ENCODE measurements at regions not wholly inside any gene's neighbourhood (a gene's known extent, or its start where the extent isn't known, plus 50 kb on each side); places are given as distances from the start of the nearest gene placed in this dataset.
"Not testable (repeated sequence)": the region's sequence is repeated elsewhere in the genome, so short reads cannot be mapped to it uniquely, and the experiment has no call there.

- no peak for DNase-seq (ENCODE audit: low spot score)
- in situ Hi-C loops (cut with MboI; ENCODE audit: low sequenced_read_pairs, unreplicated experiment) = no loop called here
- no peak for TF ChIP-seq CTCF (IDR thresholded peaks at IDR 0.05; ENCODE audit: borderline replicate concordance, control extremely low read depth, extremely low read depth, insufficient read depth, missing control alignments)
These were observed 95.1 kb downstream of the RPAP3 start for GRCh38 chr12:47610686-47611252.

- in situ Hi-C loops (cut with MboI; ENCODE audit: low sequenced_read_pairs, unreplicated experiment) = no loop called here
- TF ChIP-seq CTCF (IDR thresholded peaks at IDR 0.05; ENCODE audit: borderline replicate concordance, control extremely low read depth, extremely low read depth, insufficient read depth, missing control alignments) = no peak
- DNase-seq (ENCODE audit: low spot score) = no peak
These were observed 96.0 kb downstream of the RPAP3 start for GRCh38 chr12:47609806-47610205.

- DNase-seq (ENCODE audit: low spot score); in situ Hi-C loops (cut with MboI; ENCODE audit: low sequenced_read_pairs, unreplicated experiment): not testable (repeated sequence)
These were observed 97.2 kb downstream of the RPAP3 start for GRCh38 chr12:47608671-47609070.

- in situ Hi-C loops (cut with MboI; ENCODE audit: low sequenced_read_pairs, unreplicated experiment) = no loop called here
- DNase-seq (ENCODE audit: low spot score) = no peak
- TF ChIP-seq CTCF (IDR thresholded peaks at IDR 0.05; ENCODE audit: borderline replicate concordance, control extremely low read depth, extremely low read depth, insufficient read depth, missing control alignments) = no peak
These were observed 101.5 kb downstream of the RPAP3 start for GRCh38 chr12:47604221-47604873.

GRCh38 chr12:47602949-47603558, 102.8 kb downstream of the RPAP3 start:
- no peak for DNase-seq (ENCODE audit: low spot score)
- in situ Hi-C loops (cut with MboI; ENCODE audit: low sequenced_read_pairs, unreplicated experiment) = no loop called here
- TF ChIP-seq CTCF (IDR thresholded peaks at IDR 0.05; ENCODE audit: borderline replicate concordance, control extremely low read depth, extremely low read depth, insufficient read depth, missing control alignments) = no peak

- TF ChIP-seq CTCF (IDR thresholded peaks at IDR 0.05; ENCODE audit: borderline replicate concordance, control extremely low read depth, extremely low read depth, insufficient read depth, missing control alignments) = no peak
- DNase-seq (ENCODE audit: low spot score) = no peak
- in situ Hi-C loops (cut with MboI; ENCODE audit: low sequenced_read_pairs, unreplicated experiment) = no loop called here
These were observed 103.5 kb downstream of the RPAP3 start for GRCh38 chr12:47602325-47602724.

- no peak for TF ChIP-seq CTCF (IDR thresholded peaks at IDR 0.05; ENCODE audit: borderline replicate concordance, control extremely low read depth, extremely low read depth, insufficient read depth, missing control alignments)
- in situ Hi-C loops (cut with MboI; ENCODE audit: low sequenced_read_pairs, unreplicated experiment) = no loop called here
- no peak for DNase-seq (ENCODE audit: low spot score)
These were observed 104.8 kb downstream of the RPAP3 start for GRCh38 chr12:47601071-47601470.
